Effector memory CD4-positive, alpha-beta T cell (primary cell): ENCODE measurements at regions not wholly inside any gene's neighbourhood (a gene's known extent, or its start where the extent isn't known, plus 50 kb on each side); places are given as distances from the start of the nearest gene placed in this dataset.

Source experiments
- DNase-seq, 3 donors: peaks; one replicate each; pipeline ENCODE4 v3.0.0-alpha.2; 2020
- H3K27ac ChIP-seq: 2 replicates; pipeline ENCODE4 v1.7.0; 2013; ENCODE audit warnings: mild to moderate bottlenecking, low read length, moderate library complexity; ENCODE audit not compliant: insufficient read depth, poor library complexity, severe bottlenecking
- H3K27me3 ChIP-seq: replicated peaks from 2 replicates; pipeline ENCODE4 v1.7.0; 2013; ENCODE audit warnings: mild to moderate bottlenecking, low read length; ENCODE audit not compliant: insufficient read depth, control insufficient read depth, poor library complexity, severe bottlenecking
- H3K36me3 ChIP-seq: 2 replicates; pipeline ENCODE4 v1.7.0; 2013; ENCODE audit warnings: mild to moderate bottlenecking, low read length, moderate library complexity; ENCODE audit not compliant: control insufficient read depth, insufficient read depth
- H3K4me1 ChIP-seq: 2 replicates; pipeline ENCODE4 v1.7.0; 2013; ENCODE audit warnings: low read length, mild to moderate bottlenecking; ENCODE audit not compliant: control insufficient read depth, insufficient read depth, poor library complexity, severe bottlenecking
- H3K4me3 ChIP-seq: 2 replicates; pipeline ENCODE4 v1.7.0; 2013; ENCODE audit warnings: low read length, low read depth, mild to moderate bottlenecking; ENCODE audit not compliant: insufficient read depth, poor library complexity, severe bottlenecking
- H3K9me3 ChIP-seq: 2 replicates; pipeline ENCODE4 v1.7.0; 2013; ENCODE audit warnings: mild to moderate bottlenecking, low read length, moderate library complexity; ENCODE audit not compliant: control insufficient read depth

DNA sequence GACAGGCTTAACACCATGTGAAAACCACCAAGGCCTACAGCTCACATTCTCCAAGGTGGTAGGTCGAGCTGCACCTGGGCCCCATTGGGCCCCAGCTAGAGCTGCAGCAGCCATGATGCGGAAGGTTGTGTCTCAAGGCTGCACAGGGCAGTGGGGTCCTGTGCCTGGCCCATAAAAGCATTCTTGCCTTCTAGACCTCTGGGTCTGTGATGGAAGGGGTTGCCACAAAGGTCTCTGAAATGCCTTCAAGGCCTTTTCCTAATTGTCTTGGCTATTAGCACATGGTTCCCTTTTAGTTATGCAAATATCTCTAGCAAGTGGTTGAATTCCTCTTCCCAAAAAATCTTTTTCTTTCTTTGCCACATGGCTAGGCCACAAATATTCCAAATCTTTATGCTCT is 52.5 kb upstream of the C11orf58 start:
- no peaks in the 10 kb centered on the region for H3K36me3 ChIP-seq
- no peak overlapping the region for H3K4me3 ChIP-seq
- H3K27me3 ChIP-seq = no peaks in the 10 kb centered on the region
- no peak overlapping the region for H3K27ac ChIP-seq
- H3K4me1 ChIP-seq = no peaks in the 10 kb centered on the region
- no peak for DNase-seq
- H3K9me3 ChIP-seq = no peaks in the 10 kb centered on the region

DNA sequence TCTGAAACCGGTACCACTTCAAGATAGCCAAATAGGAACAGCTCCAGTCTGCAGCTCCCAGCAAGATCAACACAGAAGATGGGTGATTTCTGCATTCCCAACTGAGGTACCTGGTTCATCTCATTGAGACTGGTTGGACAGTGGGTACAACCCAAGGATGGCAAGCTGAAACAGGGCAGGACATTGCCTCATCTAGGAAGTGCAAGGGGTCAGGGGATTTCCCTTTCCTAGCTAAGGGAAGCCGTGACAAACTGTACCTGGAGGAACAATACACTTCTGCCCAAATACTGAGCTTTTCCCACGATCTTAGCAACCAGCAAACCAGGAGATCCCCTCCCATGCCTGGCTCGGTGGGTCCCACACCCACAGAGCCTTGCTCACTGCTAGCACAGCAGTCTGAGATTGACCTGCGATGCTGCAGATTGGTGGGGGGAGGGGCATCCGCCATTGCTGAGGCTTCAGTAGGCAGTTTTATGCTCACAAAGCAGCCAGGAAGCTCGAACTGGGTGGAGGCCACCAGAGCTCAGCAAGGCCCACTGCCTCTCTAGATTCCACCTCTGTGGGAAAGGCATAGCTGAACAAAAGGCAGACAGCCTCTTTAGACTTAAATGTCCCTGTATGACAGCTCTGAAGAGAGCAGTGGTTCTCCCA is 59.9 kb upstream of the C11orf58 start:
- H3K9me3 ChIP-seq = no peaks in the 10 kb centered on the region
- H3K4me1 ChIP-seq = no peaks in the 10 kb centered on the region
- DNase-seq = no peak
- no peaks in the 10 kb centered on the region for H3K36me3 ChIP-seq
- H3K4me3 ChIP-seq = no peak overlapping the region
- H3K27ac ChIP-seq = no peak overlapping the region
- no peaks in the 10 kb centered on the region for H3K27me3 ChIP-seq

DNA sequence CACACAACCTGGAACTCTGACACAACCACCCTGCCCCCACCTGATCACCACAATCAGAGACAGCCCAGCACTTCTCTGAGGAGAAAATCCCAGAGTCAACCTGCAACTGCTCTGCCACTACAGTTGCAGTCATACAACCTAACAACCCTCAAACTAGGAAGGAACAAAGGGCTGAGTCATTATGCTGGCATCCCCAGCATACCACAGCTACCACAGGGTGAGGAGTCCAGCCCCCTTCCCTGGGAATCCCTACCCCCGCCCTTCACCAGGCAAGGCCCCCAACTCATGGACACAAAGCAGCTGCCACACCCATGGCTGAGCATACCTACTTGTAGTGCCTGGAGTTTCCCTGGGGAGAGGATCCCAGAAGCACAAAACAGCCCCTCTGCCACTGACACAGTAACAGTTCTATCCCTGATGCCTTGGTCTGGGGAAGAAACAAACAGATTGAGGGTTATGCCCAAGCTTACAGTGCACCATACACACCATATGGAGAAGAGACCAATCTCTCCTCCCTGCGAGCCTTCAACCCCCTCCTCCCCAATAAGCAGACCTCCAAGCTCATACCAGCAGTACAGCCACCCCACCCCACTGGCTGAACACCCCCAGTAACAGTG is 68.5 kb upstream of the C11orf58 start:
- H3K27me3 ChIP-seq = no peaks in the 10 kb centered on the region
- no peaks in the 10 kb centered on the region for H3K9me3 ChIP-seq
- H3K4me1 ChIP-seq = no peaks in the 10 kb centered on the region
- DNase-seq = no peak
- H3K4me3 ChIP-seq = no peak overlapping the region
- no peaks in the 10 kb centered on the region for H3K36me3 ChIP-seq
- H3K27ac ChIP-seq = no peak overlapping the region

DNA sequence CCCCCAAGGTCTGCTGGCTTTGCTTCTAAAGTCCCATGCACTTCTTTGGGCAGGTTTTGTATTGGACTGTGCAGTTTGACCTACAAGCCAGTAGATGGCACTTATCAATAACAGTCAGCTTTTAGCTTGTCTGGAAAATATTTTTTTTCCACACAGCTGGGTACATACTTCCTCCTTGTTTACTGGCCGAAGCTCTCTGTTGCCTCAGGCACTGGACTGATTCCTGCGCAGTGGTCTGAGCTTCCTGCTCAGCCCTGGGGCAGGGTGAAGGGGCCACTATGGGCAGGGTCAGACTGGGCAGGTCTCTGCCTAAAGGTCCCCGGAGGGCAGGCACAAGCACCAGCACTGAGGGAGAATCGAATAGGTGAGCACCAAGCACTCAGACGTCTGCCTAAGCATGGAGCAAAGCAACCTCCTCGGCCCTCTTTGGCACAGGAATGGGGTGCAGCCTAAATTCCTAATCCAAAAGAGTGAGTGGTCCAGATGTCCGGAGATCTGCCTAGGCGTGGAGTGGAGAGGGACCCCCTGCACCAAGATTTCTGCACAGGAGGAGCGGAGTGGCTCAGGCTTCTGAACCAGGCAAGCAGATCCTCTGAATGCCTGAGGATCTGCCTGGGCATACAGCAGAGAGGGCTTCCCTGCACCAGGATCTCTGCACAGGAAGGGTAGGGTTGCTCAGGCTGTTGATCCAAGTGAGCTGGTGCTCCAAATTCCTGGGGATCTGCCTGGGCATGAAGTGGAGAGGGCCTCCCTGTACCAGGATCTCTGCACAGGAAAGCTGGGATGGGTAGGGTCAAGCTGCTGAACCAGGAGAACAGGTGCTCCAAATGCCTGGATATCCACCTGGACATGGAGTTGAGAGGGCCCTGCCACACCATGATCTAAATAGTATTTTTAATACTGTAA is 105.9 kb upstream of the C11orf58 start:
- H3K4me1 ChIP-seq = no peaks in the 10 kb centered on the region
- no peaks in the 10 kb centered on the region for H3K9me3 ChIP-seq
- H3K27ac ChIP-seq = no peak overlapping the region
- H3K27me3 ChIP-seq = no peaks in the 10 kb centered on the region
- no peak overlapping the region for H3K4me3 ChIP-seq
- no peak for DNase-seq
- H3K36me3 ChIP-seq = no peaks in the 10 kb centered on the region

DNA sequence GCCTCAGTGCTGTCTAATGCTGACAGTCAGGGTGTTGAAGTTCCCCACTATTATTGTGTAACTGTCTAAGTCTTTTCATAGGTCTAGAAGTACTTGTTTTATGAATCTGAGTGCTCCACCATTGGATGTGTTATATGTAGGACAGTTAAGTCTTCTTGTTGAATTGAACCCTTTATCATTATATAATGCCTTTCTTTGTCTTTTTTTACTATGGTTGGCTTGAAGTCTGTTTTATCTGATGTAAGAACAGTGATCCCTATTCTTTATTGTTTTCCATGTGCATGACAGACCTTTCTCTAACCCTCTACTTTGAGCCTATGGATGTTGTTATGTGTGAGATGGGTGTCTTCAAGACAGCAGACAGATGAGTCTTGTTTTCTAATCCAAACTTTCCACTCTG is 107.8 kb upstream of the C11orf58 start:
- DNase-seq = no peak
- Histone ChIP-seq H3K36me3 (no peaks in the 10 kb centered on the region), H3K27me3 (no peaks in the 10 kb centered on the region)

DNA sequence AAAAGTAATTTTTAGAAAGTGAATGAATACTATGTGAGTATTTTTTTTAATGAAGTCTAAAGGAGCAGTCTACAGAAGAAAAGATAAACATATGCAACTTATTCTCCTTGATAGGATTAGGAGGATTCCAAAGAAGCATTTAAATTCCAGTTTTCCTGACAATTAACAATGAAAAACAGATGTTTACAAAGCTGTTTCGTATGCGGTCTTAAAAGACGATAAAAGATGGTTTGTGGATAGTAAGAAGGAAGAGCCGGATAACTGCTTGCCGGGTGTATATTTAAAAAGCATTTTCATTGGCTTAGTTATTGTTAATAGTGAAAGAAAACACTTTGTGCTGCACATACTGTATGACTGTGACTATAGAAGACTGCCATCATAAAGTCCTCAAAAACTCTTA is 120.0 kb upstream of the C11orf58 start:
- H3K27ac ChIP-seq = no peak overlapping the region
- H3K27me3 ChIP-seq = peaks cover 22% of the 10 kb centered on the region
- peaks cover 9% of the 10 kb centered on the region for H3K4me1 ChIP-seq
- DNase-seq = no peak
- H3K4me3 ChIP-seq = no peak overlapping the region
- no peaks in the 10 kb centered on the region for H3K9me3 ChIP-seq
- H3K36me3 ChIP-seq = no peaks in the 10 kb centered on the region

More for the DNA sequence above, 107.8 kb upstream of the C11orf58 start:
- Histone ChIP-seq H3K27ac (no peak overlapping the region), H3K4me3 (no peak overlapping the region), H3K4me1 (no peaks in the 10 kb centered on the region), H3K9me3 (no peaks in the 10 kb centered on the region)

DNA sequence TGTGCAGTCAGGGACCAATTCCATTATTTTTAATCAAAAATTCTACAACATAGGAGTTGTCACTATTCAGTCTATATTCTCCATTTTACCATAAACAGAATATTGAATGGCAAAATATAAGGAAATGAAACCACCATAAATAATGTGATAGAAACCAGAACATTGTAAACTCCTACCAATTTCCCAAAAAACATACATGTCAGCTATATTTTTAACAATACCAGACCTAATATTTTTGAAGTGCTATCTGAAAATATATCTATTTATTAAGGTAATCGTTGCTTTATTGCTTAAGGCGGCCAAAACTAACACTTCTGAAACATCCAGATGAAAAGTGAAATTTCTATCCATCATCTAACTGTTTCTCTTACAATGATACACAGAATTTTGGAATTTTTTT is 123.0 kb upstream of the C11orf58 start:
- DNase-seq = no peak
- H3K9me3 ChIP-seq = no peaks in the 10 kb centered on the region
- no peak overlapping the region for H3K27ac ChIP-seq
- H3K27me3 ChIP-seq = peaks cover 47% of the 10 kb centered on the region
- H3K4me3 ChIP-seq = no peak overlapping the region
- H3K4me1 ChIP-seq = peaks cover 14% of the 10 kb centered on the region
- no peaks in the 10 kb centered on the region for H3K36me3 ChIP-seq

DNA sequence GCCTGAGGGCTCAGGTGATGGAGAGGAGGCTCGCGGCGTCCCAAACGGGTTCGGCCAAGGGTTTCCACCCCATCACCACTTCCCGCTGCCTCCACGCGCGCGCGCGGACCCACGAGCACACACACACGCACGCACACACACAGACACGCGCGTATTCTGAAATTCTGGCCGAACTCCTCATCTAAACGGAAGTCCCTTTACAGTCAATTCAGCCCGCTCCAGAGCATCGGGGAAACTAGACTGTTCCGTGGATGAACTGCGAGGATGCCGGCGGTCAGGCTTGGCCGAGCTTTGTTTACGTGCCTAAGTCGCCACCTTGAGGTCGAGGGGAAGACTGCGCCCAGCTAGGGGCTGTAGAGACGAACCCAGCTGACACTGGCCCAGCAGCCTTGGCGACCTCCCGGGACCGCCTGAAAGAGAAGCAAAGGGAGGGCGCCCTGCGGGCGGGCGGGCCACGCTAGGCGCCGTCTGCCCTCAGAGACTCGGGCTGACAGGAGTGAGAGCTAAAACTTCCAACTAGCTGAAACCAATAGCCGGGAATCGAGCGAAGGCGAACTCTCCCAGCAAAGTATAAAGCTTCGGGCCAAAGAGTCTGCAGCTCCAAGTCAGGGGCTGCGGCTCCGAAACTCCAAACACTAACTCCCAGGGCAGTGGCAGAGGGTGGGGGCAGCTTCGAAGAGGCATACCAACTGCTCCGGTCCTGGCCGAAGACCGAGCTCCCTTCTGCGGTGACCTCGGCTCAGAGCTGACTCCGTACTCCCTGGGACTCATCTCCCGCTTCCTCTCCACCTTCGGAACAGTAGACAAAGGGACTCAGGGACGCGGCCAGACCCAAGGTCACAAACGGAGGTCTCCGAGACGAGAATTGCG is 124.7 kb upstream of the C11orf58 start:
- DNase-seq = peak in 1 of 3 donors; percentile 27
- peaks cover 57% of the 10 kb centered on the region for H3K27me3 ChIP-seq
- H3K4me3 ChIP-seq = peak overlapping the region; percentile 53
- peaks cover 14% of the 10 kb centered on the region for H3K4me1 ChIP-seq
- no peak overlapping the region for H3K27ac ChIP-seq
- no peaks in the 10 kb centered on the region for H3K36me3 ChIP-seq
- H3K9me3 ChIP-seq = no peaks in the 10 kb centered on the region

DNA sequence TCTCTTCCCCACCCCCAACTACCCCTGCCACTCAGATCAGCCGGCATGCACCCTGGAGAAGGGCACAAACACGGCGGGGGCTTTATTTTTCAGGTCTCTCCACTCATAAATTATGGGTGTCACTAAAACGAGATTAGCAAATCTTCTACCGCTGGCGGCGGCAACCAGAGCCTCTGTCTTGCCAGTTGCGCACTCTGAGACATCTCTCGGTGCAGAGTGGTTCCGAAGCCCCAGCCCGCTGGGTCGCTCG is 125.3 kb upstream of the C11orf58 start:
- H3K27ac ChIP-seq = no peak overlapping the region

More for the DNA sequence above, 125.3 kb upstream of the C11orf58 start:
- no peaks in the 10 kb centered on the region for H3K9me3 ChIP-seq
- H3K36me3 ChIP-seq = no peaks in the 10 kb centered on the region
- H3K4me3 ChIP-seq = peak overlapping the region; percentile 53
- DNase-seq = no peak
- peaks cover 58% of the 10 kb centered on the region for H3K27me3 ChIP-seq
- H3K4me1 ChIP-seq = peaks cover 14% of the 10 kb centered on the region
